Mammary epithelial cell (primary cell): ENCODE measurements at regions not wholly inside any gene's neighbourhood (a gene's known extent, or its start where the extent isn't known, plus 50 kb on each side); places are given as distances from the start of the nearest gene placed in this dataset.

Source experiments
- CTCF ChIP-seq, 2 donors: IDR thresholded peaks in 1 of 2; conservative IDR thresholded peaks in 1 of 2; 2 replicates each; pipeline ENCODE4 v1.5.1; 2011 to 2012; ENCODE audit warnings: inconsistent platforms in 2 of 2, low read length in 2 of 2, mild to moderate bottlenecking in 2 of 2, control low read depth in 1 of 2, low read depth in 1 of 2; ENCODE audit not compliant: insufficient read depth in 1 of 2; ENCODE audit errors: extremely low read depth in 1 of 2
- EZH2 ChIP-seq: IDR thresholded peaks from 2 replicates; pipeline ENCODE4 v1.6.1; 2012; ENCODE audit warnings: low read length, inconsistent platforms, borderline replicate concordance

GRCh38 chr14:89032086-89032649 is 207.7 kb downstream of the TTC8 start:
- TF ChIP-seq CTCF (conservative IDR thresholded peaks at IDR 0.05 in 1 of 2, IDR thresholded peaks at IDR 0.05 in 1 of 2; ENCODE audit: extremely low read depth in 1 of 2, insufficient read depth in 1 of 2, low read depth in 1 of 2, low read length in 2 of 2) (no peak), EZH2 (no peak)
